HG03108 (cell line): ENCODE measurements at regions not wholly inside any gene's neighbourhood (a gene's known extent, or its start where the extent isn't known, plus 50 kb on each side); places are given as distances from the start of the nearest gene placed in this dataset.

Experiments used
- ATAC-seq: cut with Tn5 transposase; IDR thresholded peaks from one replicate; pipeline ENCODE4 v1.9.1; 2021; ENCODE audit warnings: moderate library complexity; ENCODE audit not compliant: unreplicated experiment

DNA sequence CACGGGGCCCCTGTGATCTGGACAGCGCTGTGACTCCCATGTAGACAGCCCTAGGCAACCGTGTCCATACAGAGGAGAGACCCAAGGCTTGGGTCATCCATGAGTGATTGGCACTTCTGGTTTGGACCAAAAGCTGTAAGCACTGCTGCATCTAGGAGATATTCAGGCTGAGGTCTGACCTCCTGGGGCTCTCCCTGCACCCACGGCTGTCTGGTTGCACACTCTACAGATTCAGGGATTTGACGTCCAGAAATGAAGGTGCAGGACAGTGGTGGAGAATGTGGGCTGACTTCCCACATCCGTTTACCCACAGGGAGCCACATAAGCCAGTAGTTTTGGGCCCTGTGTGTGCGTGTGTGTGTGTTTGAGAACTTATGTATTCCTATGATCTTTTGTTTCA lies 76.2 kb upstream of the ARHGEF7 start:
- no peak for ATAC-seq

DNA sequence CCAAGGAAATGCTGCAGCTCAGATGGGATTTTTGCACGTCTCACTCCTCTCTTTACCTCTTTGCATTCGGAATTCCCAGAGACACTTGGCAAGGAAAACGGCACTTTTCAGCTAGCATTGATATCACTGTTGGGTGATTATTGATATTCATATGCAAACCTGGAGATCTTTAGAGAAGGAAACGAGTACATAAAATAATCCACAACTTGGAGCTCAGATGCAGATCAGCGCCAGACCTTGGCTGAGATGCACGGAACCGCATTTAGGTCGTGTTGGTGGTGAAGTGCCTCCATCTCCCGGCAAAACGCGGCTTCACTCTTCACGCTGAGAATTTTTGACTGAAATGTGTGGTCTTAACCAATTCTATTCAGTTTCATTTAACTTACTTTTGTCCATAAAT lies 77.2 kb upstream of the ARHGEF7 start:
- no peak for ATAC-seq

DNA sequence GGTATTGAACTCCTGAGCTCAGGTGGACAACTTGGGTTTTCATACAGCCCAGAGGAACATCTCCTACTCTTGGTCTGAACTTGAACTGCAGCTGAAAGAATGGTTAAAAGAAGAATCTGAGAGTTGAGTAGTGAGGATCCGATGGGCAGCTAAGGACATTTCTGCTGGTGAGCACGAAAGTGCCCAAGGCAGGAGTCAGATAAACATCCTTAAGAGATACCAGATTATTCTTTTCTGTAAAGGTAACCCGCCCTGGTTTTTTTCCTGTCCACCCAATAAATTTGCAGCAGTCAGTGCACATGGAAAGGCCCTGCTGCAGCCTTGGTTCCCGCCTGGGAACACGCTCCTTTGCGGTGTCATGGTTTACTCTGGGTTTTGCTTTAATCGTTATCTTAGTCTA lies 78.4 kb upstream of the ARHGEF7 start:
- no peak for ATAC-seq

DNA sequence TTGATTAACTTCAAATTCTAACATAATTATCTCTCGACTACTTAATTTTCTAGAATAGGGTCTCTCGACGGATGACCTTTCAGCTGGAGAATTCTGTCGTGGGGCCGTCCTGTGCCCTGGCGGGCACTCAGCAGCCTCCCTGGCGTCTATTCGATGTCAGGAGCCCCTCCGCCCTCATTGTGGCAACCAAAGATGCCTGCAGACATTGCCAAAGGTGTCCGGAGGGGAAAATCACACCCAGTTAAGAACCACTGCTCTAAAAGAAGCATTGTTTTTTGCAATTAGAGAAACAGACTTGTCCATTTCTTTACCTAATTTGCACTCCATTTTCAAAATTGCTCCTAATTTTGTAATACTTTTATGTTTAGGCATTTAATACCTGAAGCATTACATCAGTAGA lies 79.2 kb upstream of the ARHGEF7 start:
- no peak for ATAC-seq

DNA sequence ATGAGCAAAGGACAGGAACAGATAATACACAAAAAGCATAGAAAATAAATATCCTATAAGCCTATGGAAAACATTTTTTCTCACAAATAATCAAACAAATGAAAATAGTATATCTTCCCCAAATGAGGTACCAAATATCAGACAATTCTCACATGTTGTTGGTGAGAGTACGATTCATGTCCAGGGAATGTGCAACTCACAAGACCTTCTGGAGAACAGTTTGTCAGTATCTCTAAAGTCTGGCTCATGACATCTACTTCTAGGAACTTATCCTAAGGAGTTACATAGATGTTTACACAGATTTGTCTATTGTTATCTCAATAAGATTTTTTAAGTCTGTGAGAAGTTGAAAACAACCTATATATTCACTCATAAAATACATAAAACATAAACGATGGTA lies 80.3 kb upstream of the ARHGEF7 start:
- no peak for ATAC-seq

DNA sequence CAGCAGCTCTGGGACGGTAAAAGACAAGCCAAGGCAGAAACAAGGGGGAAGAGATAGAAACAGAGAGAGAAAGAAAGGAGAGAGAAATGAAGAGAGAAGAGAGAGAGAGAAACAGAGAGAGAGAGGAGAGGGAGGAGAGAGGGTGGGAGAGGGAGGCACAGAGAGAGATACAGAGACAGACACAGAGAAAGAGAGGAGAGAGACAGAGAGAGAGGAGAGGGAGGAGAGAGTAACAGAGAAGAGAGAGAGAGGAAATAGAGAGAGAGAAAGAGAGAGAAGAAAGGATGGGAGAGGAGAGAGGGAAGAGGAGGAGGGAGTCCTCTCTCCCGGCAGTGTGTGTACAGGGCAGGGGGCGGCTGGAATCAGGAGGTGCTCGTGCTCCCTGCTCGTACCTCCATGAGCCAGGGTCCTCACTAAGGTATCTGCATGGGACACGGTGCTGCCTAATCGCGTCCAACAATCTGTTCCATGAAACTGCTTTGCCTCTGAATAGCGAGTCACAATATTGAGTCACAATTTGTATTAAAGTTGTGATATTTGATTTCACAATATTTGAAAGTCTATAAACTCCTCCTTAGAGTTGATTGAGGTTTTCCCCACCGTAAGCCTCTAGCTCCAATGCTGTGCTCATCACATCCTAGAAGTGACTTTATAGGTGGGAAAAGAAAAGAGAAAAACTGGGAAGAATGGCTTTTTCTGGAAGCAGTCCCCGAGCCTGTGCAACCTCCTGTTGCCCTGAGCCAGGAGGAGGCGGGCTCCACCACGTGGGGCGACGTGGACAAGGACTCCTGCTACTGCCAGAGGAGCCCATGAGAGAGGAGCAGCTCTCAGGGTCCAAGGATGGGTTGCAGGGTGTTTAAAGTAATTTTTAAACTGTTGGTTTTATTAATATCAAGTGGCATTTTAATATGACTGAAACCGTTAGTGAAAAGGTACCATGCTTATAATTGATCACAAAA lies 81.7 kb upstream of the ARHGEF7 start:
- no peak for ATAC-seq

DNA sequence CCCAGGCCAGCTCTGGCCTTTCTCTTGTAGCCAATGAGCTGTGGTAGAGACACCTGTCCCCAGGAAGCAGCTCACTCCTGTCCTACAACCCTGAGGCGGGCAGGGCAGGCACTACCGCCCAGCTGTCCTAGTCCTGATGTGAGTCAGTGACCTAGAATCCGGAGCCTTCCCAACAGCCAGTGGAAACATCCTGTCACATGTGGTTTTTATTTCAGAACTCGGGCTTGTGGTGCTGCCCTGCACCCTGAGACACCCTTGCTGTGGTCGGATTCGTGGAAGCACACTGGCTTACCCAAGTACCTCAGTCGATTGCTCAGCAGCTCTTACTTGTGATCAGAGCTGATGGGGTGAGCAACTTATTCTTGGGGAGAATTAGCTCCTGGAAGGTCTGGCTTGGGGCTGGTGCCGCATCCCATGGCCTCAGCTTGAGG lies 83.6 kb upstream of the ARHGEF7 start:
- ATAC-seq, result no peak

DNA sequence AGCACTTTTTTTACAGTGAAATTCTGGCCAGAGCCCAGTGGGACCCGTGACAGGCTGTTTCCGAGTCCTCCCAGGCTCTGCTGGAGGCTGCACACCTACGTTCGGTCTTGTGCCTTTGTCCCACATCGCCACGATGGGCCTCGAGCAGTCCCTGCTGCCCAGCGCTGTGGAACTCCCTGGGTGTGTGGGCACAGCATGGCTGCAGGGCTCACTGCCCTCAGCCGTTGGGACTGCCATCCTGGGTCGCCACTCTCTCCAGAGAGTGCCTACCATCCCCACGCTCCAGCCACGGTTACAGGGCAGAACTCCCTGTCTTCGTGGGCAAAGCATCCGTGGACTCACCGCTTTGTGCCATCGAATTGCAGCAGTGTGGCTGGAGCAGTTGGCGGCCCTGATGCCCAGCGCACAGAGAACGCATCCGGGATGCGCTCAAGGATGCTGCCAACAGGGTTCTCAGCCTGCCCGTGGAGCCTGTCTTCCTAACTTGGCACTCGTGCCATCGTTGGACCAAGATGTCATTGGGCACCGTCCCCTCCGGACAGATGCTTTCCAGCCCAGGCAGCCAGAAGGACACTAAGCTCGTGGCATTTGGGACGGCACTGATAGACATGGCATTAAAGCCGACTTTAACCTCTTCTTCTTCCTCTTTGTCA lies 85.0 kb upstream of the ARHGEF7 start:
- no peak for ATAC-seq

DNA sequence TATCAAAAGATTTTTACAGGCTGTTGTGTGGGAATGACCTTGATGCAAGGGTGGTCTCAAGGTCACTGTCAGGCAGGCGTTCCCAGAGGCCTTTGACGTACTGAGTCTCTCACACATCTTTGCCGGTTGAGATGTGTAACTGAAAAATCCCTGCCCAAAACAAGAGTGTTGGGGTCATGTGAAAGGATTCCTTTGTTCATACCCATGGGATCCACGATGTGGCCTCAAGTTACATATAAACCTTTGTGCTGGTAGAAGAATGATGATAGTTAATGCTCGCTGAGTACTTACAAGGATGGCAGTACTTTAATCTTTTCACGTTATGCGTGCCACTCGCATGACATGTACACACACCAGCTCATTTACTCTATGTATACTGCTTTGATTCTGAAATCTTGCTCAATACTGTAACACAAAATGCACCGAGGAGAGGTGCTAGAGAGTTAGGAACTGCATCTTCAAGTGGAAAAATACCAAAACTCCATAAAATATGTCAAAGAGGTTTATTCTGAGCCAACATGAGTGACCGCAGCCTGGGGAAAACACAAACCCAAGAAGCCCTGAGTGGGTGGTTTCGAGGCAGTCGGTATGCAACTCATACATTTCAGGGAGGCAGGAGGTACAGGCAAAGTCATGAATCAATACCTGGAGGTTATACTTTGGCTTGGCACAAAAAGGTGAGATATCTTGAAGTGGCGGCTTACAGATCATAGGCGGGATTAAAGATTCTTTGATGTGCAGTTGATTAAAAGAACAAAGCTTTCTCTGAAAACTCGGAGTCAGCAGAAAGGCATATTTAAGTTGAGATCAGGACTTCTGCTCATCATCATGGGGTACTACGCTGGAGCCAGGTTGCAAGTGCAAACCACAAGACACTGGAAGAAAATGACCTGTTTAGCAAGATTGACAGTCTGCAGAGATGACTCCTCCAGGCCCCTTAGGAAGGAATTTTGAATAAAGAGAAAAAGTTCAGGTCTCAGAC lies 87.4 kb upstream of the ARHGEF7 start:
- ATAC-seq, result no peak

DNA sequence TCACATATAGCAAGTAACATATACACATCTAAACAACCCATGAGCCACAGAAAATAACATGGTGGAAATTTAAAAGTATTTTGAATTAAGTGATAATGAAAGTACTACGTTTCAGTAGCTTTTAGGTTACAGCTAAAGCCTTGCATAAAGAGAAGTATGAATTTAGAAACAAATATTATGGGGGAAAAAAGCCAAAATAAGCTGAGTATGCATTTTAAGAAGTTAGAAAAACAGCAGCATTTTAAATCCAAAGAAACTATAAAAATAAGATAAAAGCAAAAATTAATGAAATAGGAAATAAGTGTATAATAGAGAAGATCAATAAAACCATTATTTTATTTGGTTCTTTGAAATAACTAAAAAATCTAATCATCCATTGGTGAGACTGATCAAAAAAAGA lies 89.8 kb upstream of the ARHGEF7 start:
- ATAC-seq, result no peak

DNA sequence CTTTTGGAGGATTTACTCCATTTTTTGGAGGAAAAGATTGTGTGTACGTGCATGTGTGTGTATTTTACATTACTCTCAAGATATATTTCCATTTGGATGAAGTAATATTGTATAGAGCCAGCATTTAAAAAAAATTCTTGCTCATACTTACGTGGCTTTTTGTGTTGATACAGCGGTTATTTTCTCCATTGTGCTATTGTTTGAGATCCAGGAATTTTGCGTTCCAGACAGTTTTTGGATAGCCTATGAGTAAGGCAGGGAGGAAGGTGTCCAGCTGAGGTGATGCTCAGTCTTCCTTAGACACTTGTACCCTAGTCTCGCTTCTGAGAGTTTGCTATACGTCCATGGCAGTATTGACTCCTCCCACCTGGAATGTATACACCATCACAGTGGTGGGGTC lies 92.2 kb upstream of the ARHGEF7 start:
- no peak for ATAC-seq

DNA sequence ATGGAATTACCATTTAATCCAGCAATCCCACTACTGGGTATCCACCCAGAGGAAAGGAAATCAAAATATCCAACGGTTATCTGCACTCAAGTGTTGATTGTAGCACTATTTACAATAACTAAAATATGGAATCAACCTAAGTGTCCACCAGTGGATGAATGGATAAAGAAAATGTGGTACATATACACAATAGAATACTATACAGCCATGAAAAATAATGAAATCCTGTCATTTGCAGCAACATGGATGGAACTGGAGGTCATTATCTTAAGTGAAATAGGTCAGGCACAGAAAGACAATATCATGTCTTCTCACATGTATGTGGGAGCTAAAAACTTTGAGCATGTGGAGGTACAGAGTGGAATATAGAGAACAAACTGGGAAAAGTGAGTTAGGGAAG lies 92.9 kb upstream of the ARHGEF7 start:
- no peak for ATAC-seq

DNA sequence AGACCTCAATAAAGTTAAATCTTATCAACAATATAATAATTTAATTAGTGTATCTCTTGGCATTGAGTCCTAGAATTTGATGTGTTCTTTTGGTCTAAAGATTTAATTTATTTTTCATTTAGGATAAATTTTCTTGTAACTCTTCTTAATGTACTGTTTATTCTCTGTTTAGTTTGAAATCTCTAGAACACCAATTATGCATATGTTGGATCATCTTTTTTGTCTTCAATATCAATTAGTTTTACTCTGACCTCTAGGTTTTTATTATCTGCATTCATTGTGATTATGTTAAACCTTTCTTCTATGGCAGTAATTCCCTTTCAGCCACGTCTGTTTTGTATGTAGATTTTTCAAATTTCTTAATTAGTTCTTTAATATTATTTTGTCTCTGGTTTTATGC lies 93.8 kb upstream of the ARHGEF7 start:
- no peak for ATAC-seq

DNA sequence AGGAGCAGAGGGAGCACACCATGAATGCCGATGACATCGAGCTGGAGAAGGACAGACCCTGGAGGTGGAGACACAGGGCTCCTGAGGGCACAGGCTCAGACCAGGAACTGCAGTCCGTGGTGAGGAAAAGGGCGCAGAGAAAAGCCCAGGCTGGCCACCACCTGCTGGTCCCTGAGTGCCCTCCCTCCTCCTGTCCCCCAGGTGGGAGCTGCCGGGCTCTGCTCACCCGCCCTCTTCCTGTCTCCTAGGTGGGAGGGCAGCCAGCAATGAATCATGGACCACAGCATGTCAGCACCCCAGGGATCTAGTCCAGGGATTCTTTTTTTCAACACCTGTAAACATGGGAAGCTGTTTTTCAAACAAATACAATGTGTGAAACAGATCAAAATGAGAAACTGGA lies 94.6 kb upstream of the ARHGEF7 start:
- ATAC-seq, result no peak

DNA sequence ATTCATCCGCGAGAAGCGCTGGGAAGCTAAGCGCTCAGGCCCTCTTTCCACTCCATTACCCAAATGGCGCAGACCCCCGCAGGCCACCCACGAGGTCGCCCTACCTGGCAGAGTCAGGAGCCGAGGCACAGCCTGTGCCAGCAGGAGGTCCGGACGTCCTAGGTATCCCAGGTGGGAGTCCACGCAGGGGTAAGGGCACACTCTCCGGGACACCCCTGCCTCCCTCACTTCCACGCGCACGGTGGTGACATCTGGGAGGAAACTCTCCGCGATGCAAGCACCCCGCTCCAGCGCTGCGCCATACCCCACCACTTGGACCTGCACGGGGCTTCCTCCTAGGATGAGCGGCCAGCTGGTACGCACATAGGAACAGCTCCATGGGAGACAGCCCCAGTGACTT lies 95.1 kb upstream of the ARHGEF7 start:
- ATAC-seq, result no peak

DNA sequence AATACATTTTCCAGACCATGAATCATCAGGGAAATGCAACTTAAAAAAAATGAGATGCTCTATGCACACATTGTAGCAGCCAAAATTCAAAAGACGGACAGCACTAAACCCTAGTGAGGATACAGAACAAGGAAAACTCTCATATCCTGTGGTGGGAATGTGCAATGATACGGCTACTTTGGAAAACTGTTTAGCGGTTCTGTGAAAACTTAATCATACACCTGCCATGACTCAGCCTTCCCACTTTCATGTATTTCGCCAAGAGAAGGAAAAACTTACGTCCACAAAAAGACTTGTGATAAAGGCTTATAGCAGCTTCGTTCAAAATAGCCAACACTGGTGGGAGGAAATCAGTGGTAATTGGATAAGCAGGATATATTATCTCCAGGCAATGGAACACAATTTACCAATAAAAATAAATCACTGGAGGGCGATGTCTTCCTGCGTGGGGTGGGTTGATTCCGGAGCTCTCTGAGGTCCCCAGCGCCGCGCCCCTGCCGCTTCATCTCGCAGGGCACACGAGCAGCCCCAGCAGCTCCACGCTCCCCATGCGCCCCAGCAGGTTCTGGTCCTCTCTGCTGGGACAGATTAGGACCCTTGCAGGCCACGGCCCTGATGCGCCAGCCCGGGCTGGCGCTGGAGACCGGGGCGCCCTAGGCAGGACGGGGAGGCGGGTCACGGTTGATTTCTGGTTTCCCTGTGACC lies 97.2 kb upstream of the ARHGEF7 start:
- no peak for ATAC-seq

DNA sequence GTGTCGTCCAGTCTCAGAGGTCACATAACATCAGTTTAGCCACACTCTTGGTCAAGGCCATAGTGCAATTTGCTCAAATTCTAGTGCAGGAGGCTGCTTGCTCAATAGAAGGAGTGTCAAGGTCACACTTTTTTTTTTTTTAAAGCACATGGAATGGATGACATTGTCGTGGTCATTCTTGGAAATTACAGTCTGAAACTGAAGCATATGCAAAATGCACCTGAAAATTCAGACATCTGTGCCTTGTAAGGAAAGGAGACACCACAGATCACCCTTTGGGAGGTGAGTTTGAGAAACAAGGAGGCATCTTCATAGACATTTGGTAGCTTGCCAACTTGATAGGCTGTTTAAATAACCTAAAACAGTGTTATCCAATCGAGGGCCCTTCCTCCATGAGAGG lies 98.3 kb upstream of the ANKRD10 start:
- no peak for ATAC-seq

DNA sequence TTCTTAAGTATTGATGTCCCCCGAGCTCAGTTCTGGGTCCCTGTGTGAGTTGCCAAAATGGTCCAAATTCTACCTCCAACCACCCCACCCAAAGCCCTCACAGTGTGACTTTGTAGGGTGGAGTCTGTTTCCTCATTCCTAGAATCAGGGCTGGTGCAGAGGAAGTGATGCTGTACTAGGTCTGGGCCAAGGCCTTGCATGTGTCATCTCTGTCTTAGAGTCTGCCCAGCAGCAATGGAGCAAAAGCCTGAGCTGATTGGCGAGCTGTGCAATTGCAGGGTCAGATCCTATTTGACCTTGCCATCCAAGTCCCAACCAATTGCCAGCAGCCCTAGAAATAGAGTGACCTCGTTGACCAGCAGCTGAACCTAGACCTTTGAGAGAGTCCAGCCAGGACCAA lies 97.0 kb upstream of the ANKRD10 start:
- no peak for ATAC-seq

DNA sequence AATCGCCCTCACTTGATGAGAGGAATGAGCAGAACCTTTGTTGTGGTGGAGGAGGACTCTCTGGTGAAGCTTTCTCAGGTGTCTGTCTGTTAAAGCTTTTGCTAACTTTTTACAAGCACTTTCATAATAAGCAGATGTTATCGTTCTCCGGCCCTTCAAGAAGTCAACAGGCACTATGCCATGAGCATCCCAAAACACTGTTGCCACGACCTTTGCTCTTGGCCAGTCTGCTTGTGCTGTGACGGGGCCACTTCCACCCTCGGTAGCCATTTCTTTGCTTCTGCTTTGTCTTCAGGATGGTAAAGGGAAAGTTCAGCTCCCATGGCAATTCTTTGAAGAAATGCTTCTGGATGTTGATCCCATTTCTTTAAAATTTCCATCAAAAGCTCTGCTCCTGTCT lies 93.5 kb upstream of the ANKRD10 start:
- ATAC-seq, result no peak

DNA sequence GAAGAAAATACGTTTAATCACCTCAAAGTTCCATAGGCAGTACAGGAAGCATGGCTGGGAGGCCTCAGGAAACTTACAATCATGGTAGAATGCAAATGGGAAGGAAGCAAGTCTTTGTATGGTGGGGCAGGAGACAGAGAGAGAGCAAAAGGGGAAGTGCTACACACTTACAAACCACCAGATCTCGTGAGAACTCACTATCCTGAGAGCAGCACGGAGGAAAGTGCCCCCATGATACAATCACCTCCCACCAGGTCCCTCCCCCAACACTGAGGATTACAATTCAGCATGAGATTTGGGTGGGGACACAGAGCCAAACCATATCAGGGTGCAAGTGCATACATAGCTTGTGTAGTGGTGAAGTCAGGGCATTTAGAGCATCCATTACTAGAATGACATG lies 92.3 kb upstream of the ANKRD10 start:
- ATAC-seq, result no peak
